ENCODE measurements at regions not wholly inside any gene's neighbourhood (a gene's known extent, or its start where the extent isn't known, plus 50 kb on each side); places are given as distances from the start of the nearest gene placed in this dataset.

DNA sequence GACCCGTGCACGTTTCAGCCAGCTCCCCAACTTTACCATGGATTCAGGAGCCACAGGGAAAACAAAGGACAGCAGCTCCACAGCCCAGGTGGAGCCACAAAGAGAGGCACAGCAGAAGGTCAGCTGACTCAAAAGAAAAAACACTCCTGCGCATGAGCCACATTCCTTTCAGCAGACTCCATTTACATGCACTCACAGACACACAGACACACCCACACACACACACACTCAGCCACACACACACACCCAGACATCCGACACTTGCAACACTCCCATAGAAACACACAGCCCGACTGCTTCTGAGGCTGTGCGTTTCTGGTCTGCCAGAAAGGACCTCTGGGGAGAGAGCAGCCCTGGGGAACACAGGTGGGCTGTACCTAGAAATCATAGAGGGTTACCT lies 2335.5 kb downstream of the TP53TG3F start:
- no peak for TF ChIP-seq POLR2AphosphoS5 (IDR thresholded peaks at IDR 0.05)
- TF ChIP-seq POLR2A (IDR thresholded peaks at IDR 0.05) = no peak
- TF ChIP-seq, protein P1, sequence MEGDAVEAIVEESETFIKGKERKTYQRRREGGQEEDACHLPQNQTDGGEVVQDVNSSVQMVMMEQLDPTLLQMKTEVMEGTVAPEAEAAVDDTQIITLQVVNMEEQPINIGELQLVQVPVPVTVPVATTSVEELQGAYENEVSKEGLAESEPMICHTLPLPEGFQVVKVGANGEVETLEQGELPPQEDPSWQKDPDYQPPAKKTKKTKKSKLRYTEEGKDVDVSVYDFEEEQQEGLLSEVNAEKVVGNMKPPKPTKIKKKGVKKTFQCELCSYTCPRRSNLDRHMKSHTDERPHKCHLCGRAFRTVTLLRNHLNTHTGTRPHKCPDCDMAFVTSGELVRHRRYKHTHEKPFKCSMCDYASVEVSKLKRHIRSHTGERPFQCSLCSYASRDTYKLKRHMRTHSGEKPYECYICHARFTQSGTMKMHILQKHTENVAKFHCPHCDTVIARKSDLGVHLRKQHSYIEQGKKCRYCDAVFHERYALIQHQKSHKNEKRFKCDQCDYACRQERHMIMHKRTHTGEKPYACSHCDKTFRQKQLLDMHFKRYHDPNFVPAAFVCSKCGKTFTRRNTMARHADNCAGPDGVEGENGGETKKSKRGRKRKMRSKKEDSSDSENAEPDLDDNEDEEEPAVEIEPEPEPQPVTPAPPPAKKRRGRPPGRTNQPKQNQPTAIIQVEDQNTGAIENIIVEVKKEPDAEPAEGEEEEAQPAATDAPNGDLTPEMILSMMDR (IDR thresholded peaks at IDR 0.05 in 8 of 11, conservative IDR thresholded peaks at IDR 0.05 in 3 of 11) = no peak
